ENCODE measurements at regions not wholly inside any gene's neighbourhood (a gene's known extent, or its start where the extent isn't known, plus 50 kb on each side); places are given as distances from the start of the nearest gene placed in this dataset.

DNA sequence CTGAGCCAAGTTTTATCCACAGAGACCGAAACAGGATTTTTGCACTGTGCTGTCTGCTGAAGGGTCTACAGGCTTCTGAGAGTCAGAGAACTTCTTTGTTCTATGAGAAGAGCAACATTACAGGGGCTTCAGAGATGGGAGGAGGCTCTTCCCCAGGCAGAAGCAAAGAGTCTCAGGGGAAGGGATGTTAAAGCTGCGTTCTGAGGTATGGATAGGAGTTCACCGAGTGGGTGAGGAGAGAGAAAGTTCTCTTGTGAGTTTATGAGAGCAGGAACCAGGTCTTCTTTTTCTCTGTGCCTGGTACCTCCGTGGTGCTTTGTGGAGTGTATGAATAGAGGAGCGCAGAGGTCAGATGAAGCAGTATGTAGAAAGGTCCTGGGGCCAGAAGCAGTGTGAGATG lies 155.1 kb downstream of the PDGFRA start (continued):
- TF ChIP-seq KDM5A (IDR thresholded peaks at IDR 0.05; ENCODE audit: low read length) (no peak), ZNF274 (IDR thresholded peaks at IDR 0.05; ENCODE audit: borderline replicate concordance, extremely low read depth, low read length) (no peak)
- TF ChIP-seq, protein P1, sequence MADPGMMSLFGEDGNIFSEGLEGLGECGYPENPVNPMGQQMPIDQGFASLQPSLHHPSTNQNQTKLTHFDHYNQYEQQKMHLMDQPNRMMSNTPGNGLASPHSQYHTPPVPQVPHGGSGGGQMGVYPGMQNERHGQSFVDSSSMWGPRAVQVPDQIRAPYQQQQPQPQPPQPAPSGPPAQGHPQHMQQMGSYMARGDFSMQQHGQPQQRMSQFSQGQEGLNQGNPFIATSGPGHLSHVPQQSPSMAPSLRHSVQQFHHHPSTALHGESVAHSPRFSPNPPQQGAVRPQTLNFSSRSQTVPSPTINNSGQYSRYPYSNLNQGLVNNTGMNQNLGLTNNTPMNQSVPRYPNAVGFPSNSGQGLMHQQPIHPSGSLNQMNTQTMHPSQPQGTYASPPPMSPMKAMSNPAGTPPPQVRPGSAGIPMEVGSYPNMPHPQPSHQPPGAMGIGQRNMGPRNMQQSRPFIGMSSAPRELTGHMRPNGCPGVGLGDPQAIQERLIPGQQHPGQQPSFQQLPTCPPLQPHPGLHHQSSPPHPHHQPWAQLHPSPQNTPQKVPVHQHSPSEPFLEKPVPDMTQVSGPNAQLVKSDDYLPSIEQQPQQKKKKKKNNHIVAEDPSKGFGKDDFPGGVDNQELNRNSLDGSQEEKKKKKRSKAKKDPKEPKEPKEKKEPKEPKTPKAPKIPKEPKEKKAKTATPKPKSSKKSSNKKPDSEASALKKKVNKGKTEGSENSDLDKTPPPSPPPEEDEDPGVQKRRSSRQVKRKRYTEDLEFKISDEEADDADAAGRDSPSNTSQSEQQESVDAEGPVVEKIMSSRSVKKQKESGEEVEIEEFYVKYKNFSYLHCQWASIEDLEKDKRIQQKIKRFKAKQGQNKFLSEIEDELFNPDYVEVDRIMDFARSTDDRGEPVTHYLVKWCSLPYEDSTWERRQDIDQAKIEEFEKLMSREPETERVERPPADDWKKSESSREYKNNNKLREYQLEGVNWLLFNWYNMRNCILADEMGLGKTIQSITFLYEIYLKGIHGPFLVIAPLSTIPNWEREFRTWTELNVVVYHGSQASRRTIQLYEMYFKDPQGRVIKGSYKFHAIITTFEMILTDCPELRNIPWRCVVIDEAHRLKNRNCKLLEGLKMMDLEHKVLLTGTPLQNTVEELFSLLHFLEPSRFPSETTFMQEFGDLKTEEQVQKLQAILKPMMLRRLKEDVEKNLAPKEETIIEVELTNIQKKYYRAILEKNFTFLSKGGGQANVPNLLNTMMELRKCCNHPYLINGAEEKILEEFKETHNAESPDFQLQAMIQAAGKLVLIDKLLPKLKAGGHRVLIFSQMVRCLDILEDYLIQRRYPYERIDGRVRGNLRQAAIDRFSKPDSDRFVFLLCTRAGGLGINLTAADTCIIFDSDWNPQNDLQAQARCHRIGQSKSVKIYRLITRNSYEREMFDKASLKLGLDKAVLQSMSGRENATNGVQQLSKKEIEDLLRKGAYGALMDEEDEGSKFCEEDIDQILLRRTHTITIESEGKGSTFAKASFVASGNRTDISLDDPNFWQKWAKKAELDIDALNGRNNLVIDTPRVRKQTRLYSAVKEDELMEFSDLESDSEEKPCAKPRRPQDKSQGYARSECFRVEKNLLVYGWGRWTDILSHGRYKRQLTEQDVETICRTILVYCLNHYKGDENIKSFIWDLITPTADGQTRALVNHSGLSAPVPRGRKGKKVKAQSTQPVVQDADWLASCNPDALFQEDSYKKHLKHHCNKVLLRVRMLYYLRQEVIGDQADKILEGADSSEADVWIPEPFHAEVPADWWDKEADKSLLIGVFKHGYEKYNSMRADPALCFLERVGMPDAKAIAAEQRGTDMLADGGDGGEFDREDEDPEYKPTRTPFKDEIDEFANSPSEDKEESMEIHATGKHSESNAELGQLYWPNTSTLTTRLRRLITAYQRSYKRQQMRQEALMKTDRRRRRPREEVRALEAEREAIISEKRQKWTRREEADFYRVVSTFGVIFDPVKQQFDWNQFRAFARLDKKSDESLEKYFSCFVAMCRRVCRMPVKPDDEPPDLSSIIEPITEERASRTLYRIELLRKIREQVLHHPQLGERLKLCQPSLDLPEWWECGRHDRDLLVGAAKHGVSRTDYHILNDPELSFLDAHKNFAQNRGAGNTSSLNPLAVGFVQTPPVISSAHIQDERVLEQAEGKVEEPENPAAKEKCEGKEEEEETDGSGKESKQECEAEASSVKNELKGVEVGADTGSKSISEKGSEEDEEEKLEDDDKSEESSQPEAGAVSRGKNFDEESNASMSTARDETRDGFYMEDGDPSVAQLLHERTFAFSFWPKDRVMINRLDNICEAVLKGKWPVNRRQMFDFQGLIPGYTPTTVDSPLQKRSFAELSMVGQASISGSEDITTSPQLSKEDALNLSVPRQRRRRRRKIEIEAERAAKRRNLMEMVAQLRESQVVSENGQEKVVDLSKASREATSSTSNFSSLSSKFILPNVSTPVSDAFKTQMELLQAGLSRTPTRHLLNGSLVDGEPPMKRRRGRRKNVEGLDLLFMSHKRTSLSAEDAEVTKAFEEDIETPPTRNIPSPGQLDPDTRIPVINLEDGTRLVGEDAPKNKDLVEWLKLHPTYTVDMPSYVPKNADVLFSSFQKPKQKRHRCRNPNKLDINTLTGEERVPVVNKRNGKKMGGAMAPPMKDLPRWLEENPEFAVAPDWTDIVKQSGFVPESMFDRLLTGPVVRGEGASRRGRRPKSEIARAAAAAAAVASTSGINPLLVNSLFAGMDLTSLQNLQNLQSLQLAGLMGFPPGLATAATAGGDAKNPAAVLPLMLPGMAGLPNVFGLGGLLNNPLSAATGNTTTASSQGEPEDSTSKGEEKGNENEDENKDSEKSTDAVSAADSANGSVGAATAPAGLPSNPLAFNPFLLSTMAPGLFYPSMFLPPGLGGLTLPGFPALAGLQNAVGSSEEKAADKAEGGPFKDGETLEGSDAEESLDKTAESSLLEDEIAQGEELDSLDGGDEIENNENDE (IDR thresholded peaks at IDR 0.05; ENCODE audit: insufficient replicate concordance, low read length) = no peak
